ENCODE measurements at regions not wholly inside any gene's neighbourhood (a gene's known extent, or its start where the extent isn't known, plus 50 kb on each side); places are given as distances from the start of the nearest gene placed in this dataset.
A peak's percentile ranks its signal among the peaks of the same experiment; 100 is the strongest.
"Not testable (repeated sequence)": the region's sequence is repeated elsewhere in the genome, so short reads cannot be mapped to it uniquely, and the experiment has no call there.

DNA sequence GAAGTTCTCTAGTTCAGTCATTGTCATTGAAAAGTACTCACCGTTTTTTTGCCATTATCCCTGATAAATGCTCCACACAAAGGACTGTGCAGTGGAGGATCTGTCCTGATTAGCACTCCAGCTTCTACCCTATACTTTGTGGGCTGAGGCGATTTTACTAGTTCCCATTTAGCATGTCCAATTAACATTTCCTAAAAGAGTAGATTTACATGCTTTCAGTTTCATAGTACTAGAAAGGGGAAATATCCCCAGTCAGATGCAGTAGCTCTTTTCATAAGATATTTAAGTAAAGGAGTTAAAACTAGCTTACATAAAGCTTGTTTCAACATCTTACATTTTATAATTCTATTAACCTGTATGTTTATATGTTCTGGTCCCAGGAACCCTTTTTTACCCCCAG is 144.9 kb upstream of the APOOL start:
- DNase-seq (ENCODE audit: low read depth); H3K4me3 ChIP-seq (ENCODE audit: low read depth, low read length): not testable (repeated sequence)

DNA sequence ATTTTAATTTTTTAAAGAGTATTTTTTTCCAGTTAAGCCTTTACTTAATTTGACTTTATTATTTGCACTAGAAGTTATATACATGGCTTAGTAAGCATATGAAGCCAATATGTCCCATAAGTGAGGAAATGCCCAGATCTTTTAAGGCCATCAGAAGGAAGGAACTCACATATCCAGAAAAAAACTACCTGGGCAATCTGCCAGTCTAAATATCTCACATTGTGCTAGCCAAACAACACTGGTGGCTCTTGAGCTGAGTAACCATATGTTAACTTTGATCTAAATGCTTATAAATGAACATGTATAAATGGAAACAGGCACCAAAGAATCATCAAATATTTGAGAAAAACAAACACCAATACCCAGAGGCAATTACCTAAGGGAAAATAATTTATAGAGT is 138.6 kb upstream of the APOOL start:
- no peak for DNase-seq (ENCODE audit: low read depth)
- TF ChIP-seq, protein P1, sequence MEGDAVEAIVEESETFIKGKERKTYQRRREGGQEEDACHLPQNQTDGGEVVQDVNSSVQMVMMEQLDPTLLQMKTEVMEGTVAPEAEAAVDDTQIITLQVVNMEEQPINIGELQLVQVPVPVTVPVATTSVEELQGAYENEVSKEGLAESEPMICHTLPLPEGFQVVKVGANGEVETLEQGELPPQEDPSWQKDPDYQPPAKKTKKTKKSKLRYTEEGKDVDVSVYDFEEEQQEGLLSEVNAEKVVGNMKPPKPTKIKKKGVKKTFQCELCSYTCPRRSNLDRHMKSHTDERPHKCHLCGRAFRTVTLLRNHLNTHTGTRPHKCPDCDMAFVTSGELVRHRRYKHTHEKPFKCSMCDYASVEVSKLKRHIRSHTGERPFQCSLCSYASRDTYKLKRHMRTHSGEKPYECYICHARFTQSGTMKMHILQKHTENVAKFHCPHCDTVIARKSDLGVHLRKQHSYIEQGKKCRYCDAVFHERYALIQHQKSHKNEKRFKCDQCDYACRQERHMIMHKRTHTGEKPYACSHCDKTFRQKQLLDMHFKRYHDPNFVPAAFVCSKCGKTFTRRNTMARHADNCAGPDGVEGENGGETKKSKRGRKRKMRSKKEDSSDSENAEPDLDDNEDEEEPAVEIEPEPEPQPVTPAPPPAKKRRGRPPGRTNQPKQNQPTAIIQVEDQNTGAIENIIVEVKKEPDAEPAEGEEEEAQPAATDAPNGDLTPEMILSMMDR (IDR thresholded peaks at IDR 0.05; ENCODE audit: insufficient read depth, low read length), result no peak
- H3K4me3 ChIP-seq (ENCODE audit: low read depth, low read length), result no peak overlapping the region

DNA sequence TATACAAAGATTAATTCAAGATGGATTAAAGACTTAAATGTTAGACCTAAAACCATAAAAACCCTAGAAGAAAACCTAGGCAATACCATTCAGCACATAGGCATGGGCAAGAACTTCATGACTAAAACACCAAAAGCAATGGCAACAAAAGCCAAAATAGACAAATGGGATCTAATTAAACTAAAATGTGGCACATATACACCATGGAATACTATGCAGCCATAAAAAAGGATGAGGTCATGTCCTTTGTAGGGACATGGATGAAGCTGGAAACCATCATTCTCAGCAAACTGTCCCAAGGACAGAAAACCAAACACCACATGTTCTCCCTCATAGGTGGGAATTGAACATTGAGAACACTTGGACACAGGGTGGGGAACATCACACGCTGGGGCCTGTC is 133.4 kb upstream of the APOOL start:
- not testable (repeated sequence) for H3K4me3 ChIP-seq (ENCODE audit: low read depth, low read length); DNase-seq (ENCODE audit: low read depth)

DNA sequence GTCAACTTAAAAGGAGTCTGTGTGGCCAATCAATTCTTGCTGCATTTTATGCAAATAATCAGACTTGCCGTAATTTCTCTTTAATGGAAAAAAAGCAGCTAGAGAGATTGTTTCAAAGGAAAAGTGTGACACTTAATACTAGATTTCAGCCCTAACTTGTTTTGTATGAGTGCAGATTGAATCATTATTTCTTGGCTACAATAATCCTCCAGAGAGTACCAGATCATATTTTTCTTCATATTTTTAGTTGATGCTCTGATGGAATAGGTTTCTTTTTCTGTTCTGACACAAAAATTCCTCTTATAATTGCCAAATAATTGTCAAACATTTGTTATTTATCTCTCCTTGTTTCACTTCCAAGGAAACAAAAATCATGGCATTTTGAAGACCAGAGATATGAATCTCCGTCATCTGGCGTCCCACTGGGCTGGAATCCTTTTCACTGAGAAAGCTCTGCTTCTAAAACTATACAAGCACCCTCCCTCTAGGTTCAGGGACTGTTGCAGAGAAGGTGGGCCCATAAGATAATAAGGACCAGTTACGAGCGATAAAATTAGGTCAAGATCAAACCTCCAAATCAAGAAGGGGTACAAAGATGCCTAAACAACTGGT is 131.4 kb upstream of the APOOL start:
- DNase-seq (ENCODE audit: low read depth); H3K4me3 ChIP-seq (ENCODE audit: low read depth, low read length): not testable (repeated sequence)

DNA sequence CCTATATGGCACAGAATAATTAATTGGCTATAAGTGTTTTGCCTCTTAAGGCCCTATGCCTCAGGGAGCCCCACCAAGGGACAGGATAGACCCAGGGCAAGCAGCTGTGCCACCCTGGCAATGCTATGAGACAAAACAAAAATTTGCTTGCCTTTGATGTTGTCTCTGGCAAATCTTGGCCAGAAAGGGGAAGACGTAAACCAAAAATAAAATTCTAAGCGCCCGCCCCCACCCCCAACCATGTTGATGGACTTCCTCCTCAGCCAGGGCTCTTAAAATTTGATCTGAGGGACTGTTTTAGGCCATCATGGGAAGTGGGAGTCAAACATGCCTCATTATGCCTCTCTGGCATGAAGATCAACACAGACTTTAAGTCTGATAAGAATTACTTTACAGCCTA is 130.5 kb upstream of the APOOL start:
- TF ChIP-seq, protein P1 (IDR thresholded peaks at IDR 0.05; ENCODE audit: insufficient read depth, low read length), result no peak
- no peak for DNase-seq (ENCODE audit: low read depth)
- no peak overlapping the region for H3K4me3 ChIP-seq (ENCODE audit: low read depth, low read length)

DNA sequence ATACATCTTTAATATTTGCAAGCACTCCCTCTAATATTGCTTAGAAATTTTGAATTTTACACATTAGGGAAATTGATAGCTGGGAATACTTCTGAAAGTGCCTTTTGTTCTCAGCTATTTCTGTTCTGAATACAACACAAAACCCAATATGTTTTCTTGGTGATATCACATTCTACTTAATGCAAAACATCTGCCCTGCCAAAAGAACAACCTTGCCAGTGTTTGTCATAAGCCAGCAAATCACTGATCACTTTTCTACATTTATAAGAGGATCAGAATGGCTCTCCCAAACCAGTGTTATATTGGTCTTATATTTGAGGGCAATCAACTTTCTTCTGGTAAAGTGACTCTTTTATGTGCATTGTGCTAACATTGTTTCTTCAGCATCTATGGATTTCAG is 126.8 kb upstream of the APOOL start:
- TF ChIP-seq, protein P1 (IDR thresholded peaks at IDR 0.05; ENCODE audit: insufficient read depth, low read length), result no peak
- DNase-seq (ENCODE audit: low read depth), result no peak
- H3K4me3 ChIP-seq (ENCODE audit: low read depth, low read length), result no peak overlapping the region

DNA sequence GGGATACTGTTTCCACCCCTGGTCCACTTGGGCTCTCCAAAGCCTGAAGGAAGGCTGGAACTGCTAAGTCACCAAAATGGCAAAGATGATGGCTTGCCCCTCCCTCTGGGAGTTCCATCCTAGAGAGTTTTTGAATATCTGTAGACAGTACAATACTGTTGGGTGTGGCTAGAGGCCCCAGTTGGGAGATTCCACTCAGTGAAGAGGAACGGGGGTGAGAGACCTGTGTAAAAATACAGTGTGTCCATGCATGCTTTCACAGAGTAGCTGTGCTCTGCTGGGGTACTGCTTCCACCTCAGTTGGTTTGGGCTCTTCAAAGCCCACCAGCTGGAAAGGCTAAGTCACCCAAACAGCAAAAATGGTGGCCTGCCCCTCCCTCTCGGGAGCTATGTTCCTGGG is 109.8 kb upstream of the APOOL start:
- DNase-seq (ENCODE audit: low read depth), result no peak
- TF ChIP-seq, protein P1 (IDR thresholded peaks at IDR 0.05; ENCODE audit: insufficient read depth, low read length), result no peak
- no peak overlapping the region for H3K4me3 ChIP-seq (ENCODE audit: low read depth, low read length)

DNA sequence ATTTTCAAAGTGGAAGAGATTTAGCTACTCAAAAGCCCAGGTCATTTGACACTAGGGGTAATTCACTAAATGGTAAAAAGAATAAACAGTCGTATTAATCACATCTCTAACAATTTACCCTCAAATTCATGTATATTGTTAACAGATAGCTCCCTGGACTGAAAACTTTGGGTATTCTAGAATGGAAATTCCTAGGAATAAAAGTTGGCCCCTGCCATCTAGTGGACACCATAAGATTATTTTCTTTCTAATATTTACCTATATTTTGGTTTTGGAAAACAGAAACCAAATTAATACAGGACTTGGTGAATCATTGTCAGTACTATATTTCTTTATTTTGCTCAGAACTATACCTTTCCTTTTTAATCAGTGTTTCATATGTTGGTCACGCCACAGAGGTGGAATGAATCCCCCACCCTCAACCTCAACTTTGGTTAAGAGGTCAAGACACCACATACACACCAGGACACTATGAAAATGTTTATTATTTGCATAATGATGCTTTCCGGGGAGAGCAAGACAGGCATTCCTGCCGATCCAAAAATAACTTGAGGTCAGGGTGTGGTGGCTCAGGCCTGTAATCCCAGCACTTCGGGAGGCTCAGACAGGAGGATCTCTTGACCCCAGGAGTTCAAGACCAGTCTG is 96.2 kb upstream of the APOOL start:
- DNase-seq (ENCODE audit: low read depth), result peak; percentile 14
- no peak overlapping the region for H3K4me3 ChIP-seq (ENCODE audit: low read depth, low read length)
- TF ChIP-seq, protein P1 (IDR thresholded peaks at IDR 0.05; ENCODE audit: insufficient read depth, low read length), result peak; percentile 20

Measured in fibroblast of the aortic adventitia (primary cell).